ENCODE measurements at regions not wholly inside any gene's neighbourhood (a gene's known extent, or its start where the extent isn't known, plus 50 kb on each side); places are given as distances from the start of the nearest gene placed in this dataset.
"Not testable (repeated sequence)": the region's sequence is repeated elsewhere in the genome, so short reads cannot be mapped to it uniquely, and the experiment has no call there.

- DNase-seq (ENCODE audit: low read depth, low spot score) = no peak
Measured at GRCh38 chr5:126044111-126044668, 379.0 kb upstream of the GRAMD2B start.

DNA sequence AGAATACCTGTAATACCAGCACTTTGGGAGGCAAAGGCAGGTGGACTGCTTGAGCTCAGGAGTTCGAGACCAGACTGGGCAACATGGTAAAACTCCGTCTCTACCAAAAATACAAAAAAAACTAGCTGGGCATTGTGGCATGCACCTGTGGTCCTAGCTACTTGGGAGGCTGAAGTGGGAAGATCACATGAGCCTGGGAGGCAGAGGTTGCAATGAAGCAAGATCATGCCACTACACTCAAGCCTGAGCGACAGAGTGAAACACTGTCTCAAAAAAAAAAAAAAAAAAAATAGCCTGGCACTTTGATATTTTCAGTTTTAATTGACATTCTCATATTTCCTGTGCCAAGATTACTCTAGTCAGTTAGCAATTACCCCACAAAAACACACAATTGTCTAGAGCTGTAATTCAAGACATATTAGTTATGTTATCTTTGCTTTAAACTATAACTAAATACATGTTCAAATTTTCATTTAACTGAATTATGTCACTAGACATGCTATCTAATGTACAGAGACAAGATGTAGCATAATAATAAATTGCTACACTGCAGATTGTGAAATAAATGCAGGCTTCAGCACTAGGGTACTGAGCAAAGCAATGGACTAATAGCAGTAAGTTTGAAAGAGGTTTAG lies 378.2 kb upstream of the GRAMD2B start:
- DNase-seq (ENCODE audit: low read depth, low spot score) = no peak

DNA sequence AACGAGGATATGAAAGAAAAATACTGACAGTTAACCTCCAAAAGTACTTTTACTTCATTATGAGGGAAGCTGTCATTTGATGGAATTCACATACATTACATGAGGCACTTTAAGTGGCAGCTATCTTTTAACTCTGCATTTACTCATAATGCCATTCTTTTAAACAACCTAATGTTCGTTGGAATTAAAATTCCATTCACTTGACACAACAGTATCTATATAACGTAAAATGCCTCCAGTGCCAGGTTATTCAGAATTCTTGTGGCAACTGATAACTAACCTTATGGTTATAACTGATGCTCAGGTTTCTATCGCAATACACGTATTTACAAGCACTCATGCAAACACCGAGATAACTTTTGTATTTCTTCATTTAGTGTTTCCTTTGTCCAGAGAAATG lies 376.9 kb upstream of the GRAMD2B start:
- DNase-seq (ENCODE audit: low read depth, low spot score) = no peak

DNA sequence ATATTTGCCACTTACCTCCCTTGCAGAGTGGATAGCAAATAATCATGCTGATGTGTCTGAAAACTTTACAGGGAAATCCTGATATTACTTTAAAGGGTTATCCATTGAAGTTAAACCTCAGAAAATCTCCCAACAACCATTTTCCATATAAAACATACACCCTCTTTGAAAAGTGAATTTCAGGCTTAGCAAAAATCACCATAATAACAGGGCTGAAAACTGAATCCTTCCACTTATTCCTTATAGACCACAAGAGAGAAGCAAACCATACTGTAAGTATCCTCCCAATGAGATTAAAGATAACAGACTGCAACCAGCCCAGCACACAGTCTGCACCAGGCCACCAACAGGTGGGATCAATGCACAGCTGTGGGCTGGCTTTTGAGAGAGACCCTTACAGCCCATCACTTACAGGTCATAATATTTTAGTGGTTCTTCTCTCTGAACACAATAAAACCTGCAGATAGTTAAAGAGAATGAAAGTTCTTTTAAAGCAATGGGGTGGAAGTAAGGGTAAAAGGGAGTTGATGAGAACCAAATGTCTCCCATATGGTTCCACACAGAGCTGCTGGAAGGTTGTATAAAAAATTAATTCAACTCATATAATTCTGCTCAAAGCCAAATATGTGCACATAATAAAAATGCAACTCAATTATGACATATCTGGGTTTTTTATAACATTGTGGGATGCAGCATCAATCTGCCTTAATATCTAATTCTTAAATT lies 376.2 kb upstream of the GRAMD2B start:
- DNase-seq (ENCODE audit: low read depth, low spot score) = no peak

DNA sequence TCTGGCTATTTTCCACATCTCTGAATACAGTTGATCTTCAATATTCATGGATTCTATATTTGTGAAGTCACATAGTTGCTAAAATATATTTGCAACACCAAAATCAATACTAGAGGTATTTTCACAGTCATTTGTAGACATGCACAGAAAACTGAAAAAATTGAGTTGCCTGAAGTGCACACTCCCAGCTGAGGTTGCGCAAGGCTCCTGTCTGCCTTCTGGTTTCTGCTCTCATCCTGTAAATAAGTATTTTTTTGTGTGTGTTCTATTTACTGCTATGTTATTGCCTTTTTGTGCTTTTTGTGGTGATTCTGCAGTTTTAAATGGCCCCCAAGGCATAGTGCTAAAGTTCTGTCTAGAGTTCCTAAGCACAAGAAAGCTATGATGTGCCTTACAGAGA lies 371.1 kb upstream of the GRAMD2B start:
- no peak for DNase-seq (ENCODE audit: low read depth, low spot score)

GRCh38 chr5:126052791-126053190 lies 370.4 kb upstream of the GRAMD2B start:
- DNase-seq (ENCODE audit: low read depth, low spot score) = no peak

GRCh38 chr5:126053630-126054029 lies 369.6 kb upstream of the GRAMD2B start:
- no peak for DNase-seq (ENCODE audit: low read depth, low spot score)

GRCh38 chr5:126054577-126055347 lies 368.4 kb upstream of the GRAMD2B start:
- no peak for DNase-seq (ENCODE audit: low read depth, low spot score)

DNA sequence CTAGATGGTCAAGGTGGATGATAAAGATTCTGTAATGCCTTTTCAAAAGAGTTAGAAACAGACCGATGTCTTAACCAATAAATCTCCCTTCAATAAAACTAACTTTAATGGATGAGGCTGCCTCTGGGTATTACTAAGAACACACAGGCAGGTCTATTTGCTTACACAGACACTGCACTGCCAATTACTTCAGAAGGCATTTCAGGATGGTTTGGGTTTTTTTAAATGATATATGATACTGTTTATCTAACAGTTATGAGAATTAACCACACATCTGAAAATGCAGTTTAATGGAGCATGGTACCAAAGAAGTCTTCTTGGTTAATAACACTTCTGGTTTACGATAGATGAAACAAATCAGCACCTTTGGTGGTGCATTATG lies 367.9 kb upstream of the GRAMD2B start:
- DNase-seq (ENCODE audit: low read depth, low spot score) = no peak

- no peak for DNase-seq (ENCODE audit: low read depth, low spot score)
Measured at GRCh38 chr5:126056352-126056751, 366.9 kb upstream of the GRAMD2B start.

DNA sequence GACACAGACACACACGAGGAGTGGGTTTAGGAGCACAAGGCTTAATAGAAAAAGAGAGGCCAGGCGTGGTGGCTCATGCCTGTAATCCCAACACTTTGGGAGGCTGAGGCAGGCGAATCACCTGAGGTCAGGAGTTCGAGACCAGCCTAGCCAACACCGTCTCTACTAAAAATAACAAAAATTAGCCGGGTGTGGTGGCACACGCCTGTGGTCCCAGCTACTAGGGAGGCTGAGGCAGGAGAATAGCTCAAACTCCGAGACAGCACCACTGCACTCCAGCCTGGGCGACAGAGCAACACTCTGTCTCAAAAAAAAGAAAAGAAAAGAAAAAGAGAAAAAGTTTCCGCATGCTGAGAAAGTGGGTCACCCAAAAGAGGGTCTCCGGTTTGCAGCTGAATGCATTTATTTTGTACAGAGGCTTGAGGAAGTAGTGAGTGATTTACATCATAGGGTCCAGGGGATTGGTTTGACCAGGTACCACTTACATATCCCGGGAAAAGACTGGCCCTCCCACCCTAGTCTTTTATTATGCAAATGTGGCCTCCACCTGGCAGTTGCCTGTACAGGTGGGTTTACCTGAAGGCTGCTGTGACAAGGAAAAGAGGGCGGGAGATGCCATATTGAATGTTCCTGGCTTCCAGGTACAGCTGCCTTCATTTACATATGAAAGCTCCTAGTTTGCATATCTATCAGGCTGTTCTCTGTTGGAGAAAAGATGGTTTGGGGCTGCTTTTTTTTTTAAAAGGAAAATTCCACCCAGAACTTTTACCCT lies 366.2 kb upstream of the GRAMD2B start:
- no peak for DNase-seq (ENCODE audit: low read depth, low spot score)

DNA sequence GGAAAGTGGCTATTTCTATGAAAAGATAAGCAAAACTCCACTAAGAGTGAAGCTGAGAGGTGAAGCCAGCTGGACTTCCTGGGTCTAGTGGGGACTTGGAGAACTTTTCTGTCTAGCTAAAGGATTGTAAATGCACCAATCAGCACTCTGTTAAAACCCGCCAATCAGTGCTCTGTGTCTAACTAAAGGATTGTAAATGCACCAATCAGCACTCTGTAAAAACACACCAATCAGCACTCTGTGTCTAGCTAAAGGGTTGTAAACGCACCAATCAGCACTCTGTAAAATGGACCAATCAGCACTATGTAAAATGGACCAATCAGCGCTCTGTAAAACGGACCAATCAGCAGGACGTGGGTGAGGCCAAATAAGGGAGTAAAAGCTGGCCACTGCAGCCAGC lies 364.8 kb upstream of the GRAMD2B start:
- not testable (repeated sequence) for DNase-seq (ENCODE audit: low read depth, low spot score)

DNA sequence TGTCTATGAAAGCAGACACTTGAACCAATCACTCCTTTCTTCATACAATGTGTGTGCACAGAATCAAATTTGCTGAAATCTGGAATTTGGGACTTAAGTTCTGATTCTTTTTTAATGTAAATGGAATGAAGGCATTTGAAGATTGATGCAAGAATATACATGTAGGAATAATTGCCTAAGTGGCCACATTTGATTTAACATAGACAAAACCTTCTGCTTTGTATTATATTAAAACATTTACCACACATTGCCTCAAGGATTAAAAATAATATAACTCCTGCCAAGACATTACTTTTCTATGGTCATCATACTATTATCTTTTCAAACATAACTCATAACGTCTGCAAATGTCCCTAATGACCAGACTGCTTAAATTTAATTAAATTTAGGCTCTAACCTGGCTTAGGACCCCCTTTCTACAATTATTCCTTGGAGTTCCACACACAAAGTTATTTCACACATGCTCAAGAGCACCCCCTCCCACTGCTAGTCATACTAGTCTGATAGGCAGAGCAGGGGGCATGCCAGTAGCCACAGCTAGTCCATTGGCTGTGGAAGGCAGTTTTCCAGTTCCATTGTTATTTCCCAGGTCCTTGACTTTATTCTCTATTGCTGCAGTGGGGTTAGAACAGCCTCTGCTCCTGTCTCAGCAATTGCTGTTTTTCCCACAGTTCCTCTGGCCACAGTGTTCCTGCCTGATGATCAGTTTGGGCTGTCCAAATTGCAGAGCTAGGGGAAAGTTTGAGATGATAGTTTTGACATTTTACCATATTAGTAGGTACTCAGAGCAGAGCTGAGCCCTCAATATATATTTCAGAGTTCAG lies 360.6 kb upstream of the GRAMD2B start:
- DNase-seq (ENCODE audit: low read depth, low spot score) = no peak

DNA sequence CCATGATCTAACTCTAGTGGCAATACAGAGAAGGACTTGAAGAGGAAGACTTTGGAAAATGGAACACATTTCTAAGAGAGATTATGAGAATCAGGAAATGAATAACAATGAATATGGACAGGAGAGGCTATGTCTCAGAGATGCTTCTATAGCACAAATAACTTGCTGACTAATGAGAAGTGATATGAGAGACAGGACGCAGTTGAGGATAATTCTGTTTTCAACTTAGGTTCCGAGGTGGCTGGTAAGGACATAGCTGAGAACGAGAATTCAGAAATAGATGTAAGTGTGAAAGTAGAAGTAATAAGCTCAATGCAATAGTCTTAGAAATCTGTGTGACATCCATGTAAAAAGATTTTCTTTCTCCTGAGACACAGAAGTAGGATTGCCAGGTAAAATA lies 358.1 kb upstream of the GRAMD2B start:
- DNase-seq (ENCODE audit: low read depth, low spot score) = no peak

- DNase-seq (ENCODE audit: low read depth, low spot score) = no peak
Measured at GRCh38 chr5:126066836-126067235, 356.4 kb upstream of the GRAMD2B start.

GRCh38 chr5:126067404-126067803 lies 355.8 kb upstream of the GRAMD2B start:
- DNase-seq (ENCODE audit: low read depth, low spot score) = no peak

GRCh38 chr5:126069329-126069728 lies 353.9 kb upstream of the GRAMD2B start:
- no peak for DNase-seq (ENCODE audit: low read depth, low spot score)

DNA sequence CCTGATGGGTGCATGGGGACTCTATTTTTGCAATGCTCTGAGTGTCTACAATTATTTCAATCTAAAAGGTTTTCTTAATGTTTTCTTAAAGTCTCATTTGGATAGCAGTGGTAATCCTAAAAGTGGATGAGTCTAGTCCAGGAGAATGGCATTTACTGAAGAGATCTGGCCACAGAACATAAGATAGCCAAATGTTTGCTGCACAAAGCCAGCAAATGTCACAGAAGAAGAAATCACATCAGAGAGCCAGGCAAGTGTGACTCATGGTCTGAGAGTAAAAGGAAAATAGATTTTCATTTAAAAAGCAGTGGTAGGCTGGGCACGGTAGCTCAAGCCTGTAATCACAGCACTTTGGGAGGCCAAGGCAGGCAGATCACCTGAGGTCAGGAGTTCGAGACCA lies 352.7 kb upstream of the GRAMD2B start:
- no peak for DNase-seq (ENCODE audit: low read depth, low spot score)

GRCh38 chr5:126074538-126074937 lies 348.7 kb upstream of the GRAMD2B start:
- DNase-seq (ENCODE audit: low read depth, low spot score) = no peak

- DNase-seq (ENCODE audit: low read depth, low spot score) = no peak
Measured at GRCh38 chr5:126079266-126079665, 343.9 kb upstream of the GRAMD2B start.

- no peak for DNase-seq (ENCODE audit: low read depth, low spot score)
Measured at GRCh38 chr5:126081209-126081608, 342.0 kb upstream of the GRAMD2B start.

All from activated CD4-positive, CD25-positive, alpha-beta regulatory T cell treated with anti-CD3 and anti-CD28 coated beads, Interleukin-2, amount 50 U/mL, for 16 hours (primary cell).